HG03439 (cell line): ENCODE measurements at regions not wholly inside any gene's neighbourhood (a gene's known extent, or its start where the extent isn't known, plus 50 kb on each side); places are given as distances from the start of the nearest gene placed in this dataset.
"Not testable (repeated sequence)": the region's sequence is repeated elsewhere in the genome, so short reads cannot be mapped to it uniquely, and the experiment has no call there.

Experiments
- ATAC-seq: cut with Tn5 transposase; IDR thresholded peaks from one replicate; pipeline ENCODE4 v1.9.1; 2021; ENCODE audit warnings: mild to moderate bottlenecking, moderate library complexity; ENCODE audit not compliant: unreplicated experiment

DNA sequence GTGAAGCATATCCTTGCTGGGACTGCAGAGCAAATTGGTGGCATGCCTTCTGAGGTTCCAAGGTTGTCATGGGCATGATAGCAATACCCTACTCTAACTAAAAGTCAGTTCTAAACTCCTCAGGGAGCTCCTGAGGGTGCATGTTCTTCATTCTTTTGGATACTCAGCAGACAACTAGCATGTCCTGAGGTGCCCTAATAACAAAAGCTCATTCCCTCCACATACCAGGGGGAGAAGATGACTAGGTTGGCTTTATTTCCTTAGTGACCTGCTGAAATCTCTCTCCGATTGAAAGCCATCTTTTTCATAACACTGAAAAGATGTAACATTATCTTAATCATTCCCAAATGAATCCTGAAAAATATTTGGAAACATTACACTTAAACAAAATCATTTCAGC lies 188.7 kb upstream of the IGF1 start:
- ATAC-seq, result no peak

DNA sequence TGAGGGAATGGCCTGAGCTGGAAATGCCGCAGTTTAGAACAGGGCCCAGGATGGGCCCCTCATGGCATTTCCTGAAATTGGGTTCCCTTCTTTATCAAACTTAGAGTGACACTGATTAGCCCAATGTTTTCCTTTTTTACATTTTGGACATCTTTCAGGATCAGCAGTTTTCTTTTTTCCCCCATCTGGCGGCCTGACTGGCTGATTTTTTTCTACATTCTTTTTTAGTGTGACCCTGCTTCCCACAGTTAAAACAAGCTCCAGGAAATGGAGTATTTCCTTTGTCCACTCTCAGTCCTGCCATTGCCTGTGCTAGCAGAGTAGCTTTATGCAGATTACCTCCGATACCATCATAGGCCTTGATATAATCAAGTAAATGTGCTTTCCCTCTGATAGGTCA lies 185.8 kb upstream of the IGF1 start:
- ATAC-seq, result not testable (repeated sequence)

DNA sequence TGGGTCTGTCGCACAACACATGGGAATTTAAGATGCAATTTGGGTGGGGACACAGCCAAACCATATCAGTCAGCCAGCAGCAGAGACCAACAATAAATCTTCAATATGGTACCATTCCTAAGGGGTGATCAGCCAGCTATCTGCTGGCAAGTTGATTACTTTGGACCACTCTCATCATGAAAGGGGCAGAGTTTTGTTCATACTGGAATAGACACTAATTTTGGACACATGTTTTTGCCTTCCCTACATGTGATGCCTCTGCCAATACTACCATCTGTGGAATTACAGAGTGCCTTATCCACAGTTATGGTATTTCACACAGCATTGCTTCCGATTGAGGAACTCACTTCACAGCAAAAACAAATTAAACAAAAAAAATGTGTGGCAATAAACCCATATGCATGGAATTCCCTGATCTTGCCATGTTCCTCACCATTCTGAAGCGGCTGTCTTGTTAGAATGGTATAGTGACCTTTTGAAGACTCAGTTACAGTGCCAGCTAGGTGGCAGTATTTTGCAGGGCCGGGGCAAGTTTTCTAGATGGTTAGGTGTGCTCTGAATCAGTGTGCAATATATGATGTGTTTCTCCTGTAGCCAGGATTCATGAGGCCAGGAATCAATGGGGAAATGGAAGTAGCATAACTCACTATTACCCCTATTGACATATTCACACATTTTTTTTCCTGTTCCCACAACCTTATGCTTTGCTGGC lies 179.0 kb upstream of the IGF1 start:
- no peak for ATAC-seq

DNA sequence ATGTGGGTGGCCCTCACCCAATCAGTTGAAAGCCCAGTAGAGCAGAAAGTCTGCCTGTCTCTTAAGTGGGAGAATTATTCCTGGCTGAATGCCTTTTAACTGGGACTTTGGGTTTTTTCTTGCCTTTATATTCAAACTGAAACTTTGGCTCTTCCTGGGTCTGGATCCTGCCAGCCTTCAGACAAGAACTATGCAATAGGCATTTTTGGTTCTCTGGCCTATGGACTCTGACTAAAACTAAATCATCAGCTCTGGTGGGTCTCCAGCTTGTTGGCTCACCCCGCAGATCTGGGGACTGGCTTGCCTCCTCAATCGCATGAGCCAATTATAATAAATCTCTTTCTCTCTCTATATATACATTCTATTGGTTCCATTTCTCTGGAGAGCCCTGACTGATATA lies 173.0 kb upstream of the IGF1 start:
- ATAC-seq, result no peak

DNA sequence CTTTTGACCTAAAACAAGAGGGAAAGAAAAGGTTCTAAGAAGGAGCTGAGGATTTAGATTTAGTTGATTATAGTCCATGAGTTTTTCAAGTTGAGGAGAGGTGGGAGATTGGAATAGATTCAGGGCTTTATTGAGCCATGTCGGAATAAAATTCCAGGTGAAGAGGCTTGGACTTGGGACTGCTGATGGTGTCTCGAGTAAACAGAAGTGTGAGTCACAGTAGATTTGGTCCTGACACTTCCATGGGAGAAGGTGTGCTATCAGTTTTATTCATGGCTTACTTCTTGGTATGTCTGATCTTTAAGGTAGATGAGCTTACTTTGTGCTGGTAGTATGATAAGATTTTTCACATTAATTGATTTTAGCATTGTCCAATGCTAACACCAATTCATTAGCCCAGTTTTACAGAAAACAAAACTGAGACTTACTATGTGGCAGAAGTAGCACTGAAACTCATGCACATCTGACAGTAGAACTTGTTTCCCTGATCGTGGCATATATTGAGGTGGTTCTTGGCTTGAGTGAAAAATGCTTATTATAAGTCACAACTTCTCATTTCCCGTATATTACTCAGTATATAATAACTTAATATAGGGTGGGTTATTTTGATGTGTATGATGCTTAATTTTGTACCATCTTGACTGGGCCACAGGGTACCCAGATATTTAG lies 172.4 kb upstream of the IGF1 start:
- peak; percentile 78 for ATAC-seq

DNA sequence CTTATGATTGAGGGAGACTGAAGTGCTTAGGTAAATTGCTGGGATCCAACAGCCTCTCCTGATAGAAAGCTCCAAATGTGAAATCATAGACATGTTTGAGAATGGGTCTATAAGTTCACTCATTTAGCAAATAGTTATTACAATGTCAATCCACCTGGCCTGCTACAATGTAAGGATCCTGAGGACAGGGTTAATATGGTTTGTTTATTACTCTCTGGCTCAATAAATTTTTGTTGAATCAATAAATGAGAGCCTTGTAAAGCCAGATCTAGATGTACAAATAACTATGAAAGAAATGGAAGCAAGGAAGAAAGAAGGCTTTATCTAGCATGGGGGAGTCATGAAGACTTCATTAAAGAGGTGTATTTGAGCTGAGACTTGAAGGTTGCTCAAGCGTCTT lies 165.6 kb upstream of the IGF1 start:
- ATAC-seq, result no peak

DNA sequence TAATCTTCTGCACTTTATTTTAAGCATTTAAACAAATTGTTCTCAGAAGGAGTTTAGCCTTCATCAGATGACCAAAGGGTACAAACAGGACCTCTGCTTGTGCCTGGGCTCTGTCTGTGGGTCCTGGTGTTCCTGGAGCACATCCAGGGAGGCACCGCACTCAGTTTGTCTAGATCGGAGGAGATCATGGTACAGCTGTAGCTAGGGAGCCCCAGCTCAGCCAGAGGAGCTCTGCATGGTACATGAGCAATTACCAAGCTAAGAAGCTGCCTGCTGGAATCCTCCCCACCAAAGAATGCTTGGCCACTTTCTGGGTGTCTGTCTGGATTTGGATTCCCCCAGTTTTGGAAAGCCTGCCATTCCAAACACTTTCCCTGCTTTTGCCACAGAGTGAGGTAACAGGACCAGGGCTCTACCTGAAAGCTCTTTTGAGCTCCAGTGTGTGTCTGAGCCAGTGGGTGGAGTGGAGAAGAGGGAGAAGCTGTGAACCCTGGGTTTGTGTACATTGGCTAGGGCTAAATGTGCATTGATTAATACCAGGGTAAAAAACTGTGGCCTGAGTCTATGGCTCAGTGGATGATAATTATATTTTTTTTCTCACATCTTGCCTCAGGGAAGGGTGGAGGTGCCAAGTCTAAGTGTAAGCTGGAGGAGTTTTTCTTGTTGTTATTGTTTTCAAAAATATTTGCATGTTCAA lies 163.7 kb upstream of the IGF1 start:
- no peak for ATAC-seq

DNA sequence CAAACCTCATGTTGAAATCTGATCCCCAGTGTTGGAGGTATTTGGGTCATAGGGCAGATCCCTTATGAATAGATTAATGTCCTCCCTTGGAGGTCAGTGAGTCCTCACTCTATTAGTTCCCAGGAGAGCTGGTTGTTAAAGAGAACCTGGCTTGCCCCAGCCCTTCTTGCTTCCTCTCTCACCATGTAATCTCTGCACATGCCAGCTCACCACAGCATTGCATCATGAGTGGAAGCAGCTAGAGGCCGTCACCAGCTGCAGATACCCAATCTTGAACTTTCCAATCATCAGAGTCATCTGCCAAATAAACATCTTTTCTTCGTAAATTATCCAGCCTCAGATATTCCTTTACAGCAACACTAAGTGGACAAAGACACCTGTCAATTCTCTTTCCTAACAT lies 161.8 kb upstream of the IGF1 start:
- no peak for ATAC-seq

DNA sequence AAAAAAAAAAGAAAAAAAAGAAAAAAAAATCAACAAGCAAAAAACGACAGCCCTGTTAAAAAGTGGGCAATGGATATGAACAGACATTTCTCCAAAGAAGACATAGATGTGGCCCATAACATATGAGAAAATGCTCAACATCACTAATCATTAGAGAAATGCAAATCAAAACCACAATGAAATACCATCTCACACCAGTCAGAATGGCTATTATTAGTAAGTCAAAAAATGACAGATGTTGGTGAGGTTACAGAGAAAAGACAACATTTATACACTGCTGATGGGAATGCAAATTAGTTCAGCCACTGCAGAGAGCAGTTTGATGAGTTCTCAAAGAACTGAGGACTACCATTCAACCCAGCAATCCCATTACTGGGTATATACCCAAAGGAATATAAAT lies 160.3 kb upstream of the IGF1 start:
- not testable (repeated sequence) for ATAC-seq

DNA sequence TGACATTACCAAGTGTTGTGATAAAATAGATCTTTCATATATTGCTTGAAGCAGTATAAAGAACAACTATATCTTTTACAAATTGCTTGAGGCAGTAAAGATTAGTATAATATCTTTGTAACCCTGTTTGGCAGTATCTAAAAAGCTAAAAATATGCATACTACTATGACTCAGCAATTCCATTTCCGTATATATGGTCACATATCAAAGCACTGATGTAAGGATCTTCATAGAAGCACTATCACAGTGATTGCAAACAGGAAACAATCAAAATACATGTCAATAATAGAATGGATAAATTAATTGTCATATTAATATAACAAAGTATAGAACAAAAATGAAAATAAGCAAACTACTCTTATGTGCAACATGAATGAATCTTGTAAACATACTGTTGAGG lies 158.4 kb upstream of the IGF1 start:
- ATAC-seq, result no peak

DNA sequence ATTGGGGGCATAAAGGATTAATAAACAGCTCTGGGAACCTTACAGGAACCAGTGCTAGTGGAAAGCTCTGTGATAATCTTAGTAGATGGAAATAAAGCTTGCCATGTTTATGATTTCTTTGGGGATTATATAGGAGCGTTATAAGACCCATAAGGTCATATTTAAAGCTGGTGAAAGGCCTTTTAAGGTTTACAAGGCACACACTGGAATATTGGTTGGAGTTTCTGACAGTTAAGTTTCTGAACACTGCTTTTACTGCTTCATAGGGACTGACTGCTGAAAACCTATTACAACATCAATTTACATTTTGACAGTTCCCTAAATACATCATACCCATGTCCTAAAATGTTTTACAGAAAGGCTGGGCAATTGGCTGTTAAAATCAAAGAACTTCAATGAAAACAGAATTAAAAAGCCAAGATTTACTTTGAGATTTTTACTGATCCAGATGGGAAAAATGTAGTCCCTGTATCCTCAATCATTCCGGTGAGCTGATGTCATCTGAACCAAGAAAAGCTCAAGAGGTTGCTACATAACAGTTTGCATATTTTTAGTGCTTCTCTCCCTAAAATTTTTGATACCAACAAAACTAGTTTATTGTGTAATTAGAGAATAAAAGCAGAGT lies 153.7 kb upstream of the IGF1 start:
- ATAC-seq, result no peak

DNA sequence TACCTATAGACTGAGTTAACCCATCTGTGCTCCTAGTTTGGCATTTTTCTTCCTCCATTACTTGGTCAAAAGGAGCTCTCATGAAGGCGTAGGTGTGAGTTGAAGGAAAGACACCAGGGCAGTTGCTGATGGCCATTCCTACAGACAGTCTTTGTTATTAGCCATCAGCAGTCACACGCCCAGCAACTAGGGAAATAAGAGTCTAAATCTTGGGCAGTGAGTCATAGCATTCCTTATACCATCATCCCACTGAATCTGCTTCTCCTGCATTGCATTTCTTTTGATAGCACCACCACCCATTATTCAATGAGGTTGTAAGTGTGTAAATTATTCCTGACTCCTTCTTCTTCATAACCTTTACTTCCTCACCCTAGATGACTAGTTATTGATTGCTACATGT lies 150.9 kb upstream of the IGF1 start:
- ATAC-seq, result no peak

DNA sequence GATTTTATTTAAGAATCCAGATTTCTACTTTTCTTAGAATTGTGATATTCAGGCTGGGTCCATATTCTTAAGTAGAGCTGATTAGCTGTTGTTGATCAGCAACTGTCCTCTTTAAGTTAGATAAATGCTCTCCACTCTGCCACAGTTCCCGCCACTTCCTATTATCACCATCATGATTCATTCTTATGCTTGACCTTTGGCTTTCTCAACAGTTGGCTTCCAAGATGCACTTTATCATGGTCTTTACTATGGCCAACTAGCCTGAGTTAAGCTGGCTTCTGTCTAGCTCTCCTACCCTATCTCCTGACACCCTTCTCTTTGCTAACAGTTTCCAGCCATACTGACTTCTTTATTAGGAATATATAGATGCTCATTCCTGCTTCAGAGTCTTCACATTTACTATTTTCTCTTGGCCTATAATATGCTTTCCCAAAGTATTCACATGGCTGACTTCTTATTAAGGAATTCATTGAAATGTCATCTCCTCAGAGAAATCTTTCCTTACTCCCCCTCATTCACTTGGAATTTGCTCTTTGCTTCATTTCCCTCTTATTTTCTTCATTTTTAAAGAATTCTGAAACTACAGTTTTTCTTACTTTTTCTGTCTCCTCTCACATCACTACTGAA lies 149.0 kb upstream of the IGF1 start:
- ATAC-seq, result no peak

DNA sequence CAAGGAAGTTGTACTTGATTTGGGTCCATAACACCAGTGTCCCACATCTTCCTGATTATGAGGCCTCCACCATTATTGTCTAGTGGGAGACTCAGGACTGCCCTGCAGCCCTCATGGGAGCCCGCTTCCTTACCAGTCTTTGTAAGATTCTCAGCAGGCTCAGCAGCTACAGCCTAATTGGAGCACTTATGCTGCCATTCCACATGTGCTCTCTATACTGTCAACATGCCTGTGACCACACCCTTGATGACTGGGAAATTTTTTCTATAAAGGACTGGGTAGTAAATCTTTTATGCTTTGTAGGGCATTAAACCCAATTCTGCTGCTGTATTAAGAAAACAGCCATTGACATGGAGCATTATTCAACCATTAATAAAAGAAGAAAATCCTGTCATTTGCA lies 145.5 kb upstream of the IGF1 start:
- ATAC-seq, result no peak

DNA sequence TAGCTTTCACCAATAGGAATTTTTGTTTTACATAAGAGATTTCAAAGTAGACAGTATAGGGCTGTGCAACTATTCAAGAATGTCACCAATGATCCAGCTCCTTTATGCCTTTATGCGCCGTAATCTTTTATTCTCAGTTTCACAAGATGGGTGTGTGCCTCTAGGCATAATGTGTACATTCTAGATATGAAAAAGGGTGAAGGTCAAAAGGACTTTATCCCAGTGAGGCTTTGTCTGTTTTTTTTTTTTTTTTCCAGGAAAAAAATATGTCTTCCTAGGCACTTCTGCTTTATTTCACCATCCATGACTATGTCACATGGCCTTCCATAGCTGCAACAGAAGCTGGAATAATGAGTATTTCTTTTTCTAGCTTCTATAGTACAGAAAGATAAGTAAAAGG lies 142.3 kb upstream of the IGF1 start:
- ATAC-seq, result no peak

DNA sequence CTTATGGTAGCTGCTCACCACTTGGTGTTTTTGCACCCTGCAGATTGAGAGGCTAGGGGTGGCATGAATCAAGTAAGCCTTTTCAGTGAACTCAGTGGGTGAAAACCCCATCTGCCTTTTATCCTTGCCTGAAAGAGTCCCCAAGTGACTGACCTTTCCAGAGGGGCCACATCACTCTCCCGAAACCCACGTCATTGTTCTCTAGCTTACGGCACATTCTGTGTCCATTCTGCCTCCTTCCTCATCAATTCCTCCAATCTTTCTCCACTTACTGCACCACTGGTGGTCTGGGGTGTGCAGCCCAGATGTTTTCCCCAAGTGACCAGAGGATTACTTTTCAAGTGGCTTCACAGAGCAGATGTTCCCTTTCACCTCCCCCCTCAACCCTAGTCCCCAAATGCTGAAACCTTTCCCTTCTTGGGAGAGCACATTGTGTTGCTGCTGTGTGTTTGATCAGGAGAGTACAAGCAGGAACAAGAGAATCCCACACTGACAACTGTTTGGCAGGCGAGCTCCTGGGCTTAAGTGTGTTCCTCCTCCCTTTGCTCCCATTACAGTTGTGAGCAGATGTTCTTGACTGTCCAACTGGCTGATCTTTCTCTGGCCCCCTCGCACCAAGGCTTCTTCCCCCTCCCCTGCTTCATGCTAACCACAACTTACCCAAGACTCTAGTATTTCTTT lies 138.0 kb upstream of the IGF1 start:
- no peak for ATAC-seq

DNA sequence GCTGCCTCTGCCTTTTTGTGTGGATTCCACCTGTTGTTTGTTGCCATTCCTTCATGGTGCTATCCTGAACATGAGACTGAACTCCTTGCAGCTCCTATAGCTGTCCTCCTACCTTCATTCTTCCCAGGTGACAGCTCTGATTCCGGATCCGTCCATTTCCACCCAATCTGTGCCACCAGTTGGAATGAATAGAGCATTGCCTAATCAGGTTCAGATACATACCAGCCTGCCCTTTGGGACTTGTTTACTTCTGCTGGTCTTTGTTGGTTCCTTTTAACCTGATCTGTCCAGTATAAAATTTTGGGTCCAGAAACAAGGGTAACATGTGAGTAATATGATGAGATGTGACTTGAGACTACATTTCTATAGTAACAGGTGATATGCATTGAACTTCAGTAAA lies 136.3 kb upstream of the IGF1 start:
- no peak for ATAC-seq

DNA sequence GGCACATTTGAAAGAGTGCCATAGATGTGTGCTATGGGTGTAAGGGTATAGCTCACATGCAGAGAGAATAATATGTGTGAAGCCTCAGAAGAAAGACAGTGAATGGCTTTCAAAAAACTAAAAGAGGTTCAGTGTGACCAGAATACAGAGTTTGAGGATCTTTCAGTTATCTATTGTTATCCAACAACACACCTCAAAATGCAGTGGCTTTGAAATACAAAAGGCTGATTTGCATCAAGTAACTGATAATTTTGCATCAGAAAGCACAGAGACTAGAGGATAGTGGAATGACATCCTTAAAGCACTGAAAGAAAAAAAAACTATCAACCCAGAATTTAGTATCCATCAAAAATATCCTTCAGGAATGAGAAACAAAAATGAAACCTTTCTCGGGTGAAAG lies 131.6 kb upstream of the IGF1 start:
- no peak for ATAC-seq

DNA sequence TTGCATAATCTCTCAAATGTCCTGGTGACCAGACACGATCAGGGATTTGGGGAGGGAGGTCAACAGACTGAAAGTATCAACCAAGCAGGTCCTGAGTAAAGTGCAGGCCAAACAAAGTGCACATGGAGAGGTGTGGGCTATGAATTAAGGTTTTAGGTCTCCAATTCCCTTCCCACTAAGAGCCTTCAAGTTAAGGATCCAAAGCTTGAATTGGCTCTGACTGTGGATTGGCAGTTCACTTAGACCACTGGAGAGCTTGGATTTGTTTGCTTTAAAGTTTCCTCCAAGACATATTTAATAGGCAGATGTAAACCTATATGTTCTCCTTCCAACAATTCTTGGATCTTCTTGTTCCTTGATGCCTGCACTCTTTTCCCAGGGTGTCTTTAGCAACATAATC lies 129.6 kb upstream of the IGF1 start:
- no peak for ATAC-seq

DNA sequence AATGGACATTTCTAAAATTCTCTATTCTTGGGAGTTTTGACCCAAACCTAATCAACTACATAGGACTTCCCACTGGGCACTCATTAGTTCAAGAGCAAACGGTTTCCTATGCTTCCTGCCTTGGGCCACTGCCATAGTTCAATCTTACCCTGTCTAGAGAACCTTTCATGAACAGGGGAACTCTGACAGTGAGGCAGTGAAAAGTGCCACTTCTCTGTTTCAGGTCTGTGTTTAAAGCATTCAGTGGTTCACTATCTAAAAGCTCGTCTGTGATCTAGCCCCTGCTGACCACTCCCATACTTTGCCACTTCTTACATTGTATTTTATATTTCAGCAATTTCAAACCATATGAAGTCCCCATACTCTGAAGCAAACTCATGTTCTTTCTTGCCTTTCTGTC lies 122.7 kb upstream of the IGF1 start:
- no peak for ATAC-seq

DNA sequence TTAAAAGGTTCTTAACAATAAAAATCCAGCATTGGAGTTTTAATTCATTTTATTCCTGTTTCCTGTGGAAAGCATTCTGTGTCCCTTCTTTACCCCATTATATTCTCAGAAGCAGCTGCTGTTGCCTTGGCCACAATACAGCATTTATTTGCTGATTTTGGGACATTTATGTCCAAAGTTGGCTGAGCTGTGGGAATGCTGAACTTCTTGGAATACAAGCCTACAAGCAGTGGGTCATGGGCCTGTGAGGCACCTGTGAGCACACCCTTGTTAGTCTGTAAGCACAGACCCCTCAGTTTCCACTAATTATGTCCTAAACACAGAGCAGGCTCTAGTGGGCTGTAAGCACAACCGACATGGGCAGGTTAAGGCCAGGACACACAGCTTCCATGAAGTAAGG lies 122.2 kb upstream of the IGF1 start:
- no peak for ATAC-seq
